ENCODE measurements at regions not wholly inside any gene's neighbourhood (a gene's known extent, or its start where the extent isn't known, plus 50 kb on each side); places are given as distances from the start of the nearest gene placed in this dataset.

DNA sequence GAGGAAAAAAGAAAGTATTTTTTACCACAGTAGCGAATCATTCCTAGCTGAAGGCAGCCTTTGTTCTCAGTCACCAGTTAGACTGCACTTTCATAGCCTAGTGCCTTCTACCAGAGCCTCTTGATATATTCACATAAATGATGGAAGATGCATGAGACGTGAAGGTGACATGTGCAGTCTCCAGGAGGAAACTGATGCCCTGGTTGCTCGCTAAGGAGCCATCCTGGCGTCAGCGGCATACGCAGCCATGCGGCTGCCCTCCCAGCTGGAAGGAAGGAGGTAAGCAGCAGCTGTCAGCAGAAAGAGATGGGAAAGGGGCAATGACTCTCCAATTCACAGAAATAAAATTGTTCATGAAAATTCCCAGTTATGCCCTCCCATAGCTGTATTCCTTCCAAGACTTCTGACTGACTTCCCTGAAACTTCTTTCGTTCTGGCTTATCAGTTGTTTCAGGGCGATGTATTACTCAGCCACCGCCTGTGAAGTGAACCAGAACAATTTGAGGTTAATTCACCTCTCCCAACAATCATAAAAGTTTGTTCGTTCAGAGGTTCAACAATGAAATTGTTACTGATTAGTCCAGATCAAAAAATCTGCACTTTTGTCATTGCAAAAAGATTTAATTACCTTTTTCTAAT lies 331.2 kb downstream of the NR2F1-AS1 start:
- Histone ChIP-seq H3K4me1 (peaks cover 0 to 3% (median 0%) of the 10 kb centered on the region in 3 donors), H3K27me3 (no peaks in the 10 kb centered on the region), H3K4me3 (peak overlapping the region in 1 of 4 donors; percentile 14), H3K36me3 (no peaks in the 10 kb centered on the region), H3K9me3 (no peaks in the 10 kb centered on the region), H3K27ac (peak overlapping the region in 1 of 4 donors; percentile 50)
- 42 to 44% methylated on average over 11 of the region's 11 CpGs for WGBS, 2 donors
- intact Hi-C loops (cut with DNase I): no loop called here
- FAIRE-seq (no peak), DNase-seq (no peak), ATAC-seq (peak in 3 of 4 donors; percentile 19 to 54 (median 25))
- TF ChIP-seq CTCF (IDR thresholded peaks at IDR 0.05): no peak

GRCh38 chr5:93247105-93247504 lies 333.9 kb downstream of the NR2F1-AS1 start:
- no peaks in the 10 kb centered on the region for H3K36me3 ChIP-seq
- no peak for DNase-seq
- H3K4me1 ChIP-seq: peaks cover 0 to 3% (median 0%) of the 10 kb centered on the region in 3 donors
- intact Hi-C loops (cut with DNase I): no loop called here
- H3K27ac ChIP-seq: no peak overlapping the region
- WGBS, 2 donors: 43 to 57% methylated on average over 3 of the region's 3 CpGs
- no peak overlapping the region for H3K4me3 ChIP-seq
- no peaks in the 10 kb centered on the region for H3K9me3 ChIP-seq
- no peaks in the 10 kb centered on the region for H3K27me3 ChIP-seq
- no peak for FAIRE-seq
- ATAC-seq: no peak
- TF ChIP-seq CTCF (IDR thresholded peaks at IDR 0.05): no peak

DNA sequence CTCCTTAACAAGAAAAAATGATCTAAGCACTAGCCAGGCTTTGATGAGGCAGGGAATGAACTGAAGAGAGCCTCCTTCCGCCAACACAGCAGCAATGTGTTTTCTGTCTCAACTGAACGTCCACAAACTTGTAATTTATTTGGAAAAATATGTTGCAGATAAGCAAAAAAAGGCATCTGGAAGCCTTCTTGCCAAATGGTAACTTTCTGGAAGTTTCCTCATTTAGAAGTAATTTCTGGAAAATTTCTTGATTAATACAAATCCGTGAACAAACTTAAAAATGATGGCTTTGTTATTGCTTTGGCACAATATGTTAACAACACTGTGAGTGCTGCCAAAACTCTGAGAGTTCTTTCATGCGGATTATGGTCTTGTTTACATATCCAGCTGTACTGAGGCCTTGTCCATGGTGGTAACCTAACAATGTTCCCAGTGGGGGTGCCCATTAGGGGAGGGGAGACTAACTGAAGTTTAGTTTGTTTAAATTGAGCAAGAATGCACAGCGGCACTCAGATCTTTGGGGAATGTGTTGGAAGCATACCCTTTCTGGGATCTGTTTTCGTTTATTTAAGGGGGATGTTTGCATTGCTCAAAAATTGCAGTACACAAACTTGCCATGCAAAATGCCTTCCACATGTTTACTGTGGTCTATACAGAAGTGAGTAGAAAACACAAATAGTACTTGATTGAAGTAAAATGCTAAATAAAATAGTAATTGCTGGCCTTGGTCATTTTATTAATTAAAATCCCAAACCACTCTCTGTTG lies 334.7 kb downstream of the NR2F1-AS1 start:
- WGBS, 2 donors: 29 to 32% methylated on average over 6 of the region's 6 CpGs
- FAIRE-seq (no peak), ATAC-seq (peak in 2 of 4 donors; percentile 55 to 59), DNase-seq (no peak)
- TF ChIP-seq CTCF (IDR thresholded peaks at IDR 0.05): no peak
- H3K36me3 ChIP-seq: no peaks in the 10 kb centered on the region
- no peaks in the 10 kb centered on the region for H3K27me3 ChIP-seq
- peak overlapping the region in 1 of 4 donors; percentile 3 for H3K27ac ChIP-seq
- intact Hi-C loops (cut with DNase I): no loop called here
- H3K4me1 ChIP-seq: peaks cover 0 to 3% (median 0%) of the 10 kb centered on the region in 3 donors
- no peak overlapping the region for H3K4me3 ChIP-seq
- H3K9me3 ChIP-seq: no peaks in the 10 kb centered on the region

- Histone ChIP-seq H3K27me3 (no peaks in the 10 kb centered on the region), H3K36me3 (no peaks in the 10 kb centered on the region), H3K4me1 (peaks cover 0 to 2% (median 0%) of the 10 kb centered on the region in 3 donors), H3K9me3 (no peaks in the 10 kb centered on the region), H3K27ac (peak overlapping the region in 1 of 4 donors; percentile 10), H3K4me3 (no peak overlapping the region)
- no peak for TF ChIP-seq CTCF (IDR thresholded peaks at IDR 0.05)
- FAIRE-seq (no peak), DNase-seq (no peak), ATAC-seq (no peak)
- intact Hi-C loops (cut with DNase I): no loop called here
- 69 to 80% methylated on average over 3 of the region's 3 CpGs for WGBS, 2 donors
Measured at GRCh38 chr5:93245226-93245625, 335.8 kb downstream of the NR2F1-AS1 start.

GRCh38 chr5:93243481-93243880 lies 337.5 kb downstream of the NR2F1-AS1 start:
- intact Hi-C loops (cut with DNase I): no loop called here
- Histone ChIP-seq H3K9me3 (no peaks in the 10 kb centered on the region), H3K4me3 (no peak overlapping the region), H3K36me3 (no peaks in the 10 kb centered on the region), H3K4me1 (no peaks in the 10 kb centered on the region), H3K27me3 (no peaks in the 10 kb centered on the region), H3K27ac (no peak overlapping the region)
- no peak for TF ChIP-seq CTCF (IDR thresholded peaks at IDR 0.05)
- no peak for ATAC-seq
- no peak for FAIRE-seq
- DNase-seq: no peak
- WGBS, 2 donors: 46 to 56% methylated on average over 1 of the region's 1 CpG
